B cell (primary cell): ENCODE measurements at regions not wholly inside any gene's neighbourhood (a gene's known extent, or its start where the extent isn't known, plus 50 kb on each side); places are given as distances from the start of the nearest gene placed in this dataset.
"Not testable (repeated sequence)": the region's sequence is repeated elsewhere in the genome, so short reads cannot be mapped to it uniquely, and the experiment has no call there.

Experiments used
- ATAC-seq: fragments of 200-7000 bp; cut with Tn5 transposase; one replicate; pipeline ENCODE4 v1.10.0; 2021; ENCODE audit warnings: low read depth, mild to moderate bottlenecking, moderate number of reproducible peaks, moderate library complexity
- CTCF ChIA-PET: fragments of 350-600 bp; sonication (Branson Sonifier 250); formaldehyde crosslinking; loops from one replicate; lab custom pipeline; 2021; ENCODE audit warnings: antibody characterized with exemption, inconsistent platforms; lab: Charles Lee
- POLR2A ChIA-PET: fragments of 350-600 bp; sonication (Branson Sonifier 250); formaldehyde crosslinking; loops from one replicate; lab custom pipeline; 2021; ENCODE audit warnings: antibody characterized with exemption; lab: Charles Lee
- DNase-seq: peaks from one replicate; pipeline ENCODE4 v3.0.0; 2013
- H2AFZ ChIP-seq: 2 replicates; pipeline ENCODE4 v1.6.1; 2012; ENCODE audit warnings: mild to moderate bottlenecking, low read depth, low read length; ENCODE audit not compliant: insufficient read depth, poor library complexity, severe bottlenecking
- H3K27ac ChIP-seq, 2 donors: 1 replicate in 1 of 2; 2 replicates in 1 of 2; pipeline ENCODE4 v1.5.1; 2012 to 2013; ENCODE audit warnings: low read length in 2 of 2, mild to moderate bottlenecking in 2 of 2, moderate library complexity in 1 of 2
- H3K27me3 ChIP-seq, 4 experiments: fragments of 200-600 bp in 1 of 4; sonication (generic) in 1 of 4; replicated peaks in 1 of 4; 1 replicate in 2 of 4; 2 replicates in 2 of 4; pipeline versions ENCODE4 v1.6.1 to v1.7.0; 2013 to 2016; ENCODE audit warnings: low read length in 3 of 4, mild to moderate bottlenecking in 2 of 4, mixed read lengths in 1 of 4, moderate library complexity in 1 of 4; ENCODE audit not compliant: insufficient read depth in 4 of 4, control insufficient read depth in 3 of 4; ENCODE audit errors: control extremely low read depth in 1 of 4
- H3K36me3 ChIP-seq, 2 experiments: replicated peaks in 1 of 2; 1 replicate in 1 of 2; 2 replicates in 1 of 2; pipeline versions ENCODE4 v1.6.1 to v1.7.1; 2013; ENCODE audit warnings: low read length in 1 of 2; ENCODE audit not compliant: insufficient read depth in 2 of 2, control insufficient read depth in 1 of 2; ENCODE audit errors: control extremely low read depth in 1 of 2, extremely low read depth in 1 of 2
- H3K4me1 ChIP-seq, 2 donors: fragments of 200-600 bp in 1 of 2; sonication (generic) in 1 of 2; 1 replicate in 1 of 2; 2 replicates in 1 of 2; pipeline versions ENCODE4 v1.5.1 to v1.6.1; 2013 to 2017; ENCODE audit warnings: low read length in 2 of 2; ENCODE audit not compliant: control insufficient read depth in 2 of 2, insufficient read depth in 2 of 2
- H3K4me2 ChIP-seq: replicated peaks from 2 replicates; pipeline ENCODE3; 2012; ENCODE audit warnings: mild to moderate bottlenecking, low read depth, low read length; ENCODE audit not compliant: poor library complexity, severe bottlenecking
- H3K4me3 ChIP-seq, 5 experiments: fragments of 200-600 bp in 1 of 5; sonication (generic) in 1 of 5; 1 replicate in 3 of 5; 2 replicates in 2 of 5; pipeline versions ENCODE4 v1.5.1 to v1.7.0; 2011 to 2016; ENCODE audit warnings: low read length in 4 of 5, mild to moderate bottlenecking in 4 of 5, low read depth in 2 of 5, control low read depth in 1 of 5, moderate library complexity in 1 of 5; ENCODE audit not compliant: insufficient read depth in 1 of 5; ENCODE audit errors: control extremely low read depth in 1 of 5, extremely low read depth in 1 of 5
- H3K79me2 ChIP-seq: fragments of 200-600 bp; sonication (generic); one replicate; pipeline ENCODE4 v1.6.0; 2016; ENCODE audit warnings: low read length; ENCODE audit not compliant: control insufficient read depth, insufficient read depth
- H3K9ac ChIP-seq: fragments of 200-600 bp; sonication (generic); 2 replicates; pipeline ENCODE4 v1.6.1; 2017; ENCODE audit warnings: mild to moderate bottlenecking, low read length, moderate library complexity
- H3K9me3 ChIP-seq, 3 donors: one replicate each; pipeline versions ENCODE4 v1.6.1 to v1.7.1; 2013; ENCODE audit warnings: low read length in 2 of 3; ENCODE audit not compliant: control insufficient read depth in 2 of 3, insufficient read depth in 1 of 3; ENCODE audit errors: control extremely low read depth in 1 of 3
- H4K20me1 ChIP-seq: 2 replicates; pipeline ENCODE4 v1.6.0; 2012; ENCODE audit warnings: mild to moderate bottlenecking, low read length; ENCODE audit not compliant: insufficient read depth, control insufficient read depth, poor library complexity, severe bottlenecking
- H3K27ac Mint-ChIP-seq: one replicate; pipeline ENCODE4 v1.8.0; 2021; ENCODE audit warnings: mixed read lengths
- H3K27me3 Mint-ChIP-seq: one replicate; pipeline ENCODE4 v1.8.0; 2021; ENCODE audit warnings: mixed read lengths
- H3K4me1 Mint-ChIP-seq: one replicate; pipeline ENCODE4 v1.8.0; 2021; ENCODE audit warnings: mixed read lengths
- H3K4me3 Mint-ChIP-seq: one replicate; pipeline ENCODE4 v1.8.0; 2021; ENCODE audit warnings: mixed read lengths
- H3K9me3 Mint-ChIP-seq: one replicate; pipeline ENCODE4 v1.8.0; 2022; ENCODE audit warnings: mixed read lengths; ENCODE audit not compliant: insufficient read depth
- EZH2 ChIP-seq: IDR thresholded peaks from 2 replicates; pipeline ENCODE4 v1.6.1; 2012; ENCODE audit warnings: borderline replicate concordance, low read depth, mild to moderate bottlenecking, moderate library complexity, low read length; ENCODE audit not compliant: insufficient read depth, poor library complexity, severe bottlenecking
- WGBS: methylation state at CpG from one replicate; pipeline ENCODE4 v1.1.5; 2013; ENCODE audit warnings: missing lambda C conversion rate; ENCODE audit not compliant: insufficient coverage; 5-methylcytosine and 5-hydroxymethylcytosine counted together
- intact Hi-C: fragments of 100-400 bp; cut with micrococcal nuclease; formaldehyde crosslinking; loops from one replicate; pipeline ENCODE4 v1.10.0; 2022
- TF ChIP-seq, protein P1 (sequence below): fragments of 200-600 bp; IDR thresholded peaks from one replicate; pipeline ENCODE4 v1.8.0; 2022; ENCODE audit warnings: antibody characterized with exemption, mild to moderate bottlenecking

DNA sequence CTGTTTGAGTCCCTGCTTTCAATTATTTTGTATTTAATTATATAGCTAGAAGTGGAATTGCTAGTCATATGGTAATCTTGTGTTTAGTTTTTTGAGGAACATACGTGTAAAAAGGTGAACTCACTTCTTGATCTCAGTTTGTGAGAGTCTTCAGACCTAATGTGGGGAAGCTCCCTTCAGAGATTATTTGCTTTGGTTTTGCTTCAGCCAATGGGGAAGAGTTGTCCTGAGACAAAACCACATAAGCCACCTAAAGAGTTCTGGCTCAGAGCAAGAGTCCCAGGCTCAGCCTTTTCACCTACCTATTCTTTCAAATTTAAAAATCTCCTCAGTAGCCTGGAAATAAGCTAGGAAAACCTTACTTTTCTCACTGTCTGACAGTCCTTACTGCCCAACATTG is 138.4 kb downstream of the UCK2 start:
- no peaks in the 10 kb centered on the region for H3K79me2 ChIP-seq
- POLR2A ChIA-PET = no interaction called here
- intact Hi-C loops = no loop called here
- no peak overlapping the region for H3K9ac ChIP-seq
- peaks cover 11% of the 10 kb centered on the region for H3K27me3 Mint-ChIP-seq
- no peak overlapping the region for H3K4me3 ChIP-seq
- TF ChIP-seq, protein P1, sequence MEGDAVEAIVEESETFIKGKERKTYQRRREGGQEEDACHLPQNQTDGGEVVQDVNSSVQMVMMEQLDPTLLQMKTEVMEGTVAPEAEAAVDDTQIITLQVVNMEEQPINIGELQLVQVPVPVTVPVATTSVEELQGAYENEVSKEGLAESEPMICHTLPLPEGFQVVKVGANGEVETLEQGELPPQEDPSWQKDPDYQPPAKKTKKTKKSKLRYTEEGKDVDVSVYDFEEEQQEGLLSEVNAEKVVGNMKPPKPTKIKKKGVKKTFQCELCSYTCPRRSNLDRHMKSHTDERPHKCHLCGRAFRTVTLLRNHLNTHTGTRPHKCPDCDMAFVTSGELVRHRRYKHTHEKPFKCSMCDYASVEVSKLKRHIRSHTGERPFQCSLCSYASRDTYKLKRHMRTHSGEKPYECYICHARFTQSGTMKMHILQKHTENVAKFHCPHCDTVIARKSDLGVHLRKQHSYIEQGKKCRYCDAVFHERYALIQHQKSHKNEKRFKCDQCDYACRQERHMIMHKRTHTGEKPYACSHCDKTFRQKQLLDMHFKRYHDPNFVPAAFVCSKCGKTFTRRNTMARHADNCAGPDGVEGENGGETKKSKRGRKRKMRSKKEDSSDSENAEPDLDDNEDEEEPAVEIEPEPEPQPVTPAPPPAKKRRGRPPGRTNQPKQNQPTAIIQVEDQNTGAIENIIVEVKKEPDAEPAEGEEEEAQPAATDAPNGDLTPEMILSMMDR = no peak
- TF ChIP-seq EZH2 = no peak
- no peak overlapping the region for H3K4me2 ChIP-seq
- no peaks in the 10 kb centered on the region for H3K9me3 ChIP-seq
- H3K4me1 Mint-ChIP-seq = no peaks in the 10 kb centered on the region
- H3K27ac ChIP-seq = no peak overlapping the region
- H3K9me3 Mint-ChIP-seq = peaks cover 4% of the 10 kb centered on the region
- H3K36me3 ChIP-seq = no peaks in the 10 kb centered on the region
- WGBS = 80% methylated on average over 1 of the region's 1 CpG
- no peak overlapping the region for H2AFZ ChIP-seq
- H3K4me3 Mint-ChIP-seq = no peak overlapping the region
- no peaks in the 10 kb centered on the region for H3K4me1 ChIP-seq
- no peaks in the 10 kb centered on the region for H4K20me1 ChIP-seq
- no peak overlapping the region for H3K27ac Mint-ChIP-seq
- CTCF ChIA-PET = no interaction called here
- DNase-seq = no peak
- ATAC-seq = no peak
- no peaks in the 10 kb centered on the region for H3K27me3 ChIP-seq

DNA sequence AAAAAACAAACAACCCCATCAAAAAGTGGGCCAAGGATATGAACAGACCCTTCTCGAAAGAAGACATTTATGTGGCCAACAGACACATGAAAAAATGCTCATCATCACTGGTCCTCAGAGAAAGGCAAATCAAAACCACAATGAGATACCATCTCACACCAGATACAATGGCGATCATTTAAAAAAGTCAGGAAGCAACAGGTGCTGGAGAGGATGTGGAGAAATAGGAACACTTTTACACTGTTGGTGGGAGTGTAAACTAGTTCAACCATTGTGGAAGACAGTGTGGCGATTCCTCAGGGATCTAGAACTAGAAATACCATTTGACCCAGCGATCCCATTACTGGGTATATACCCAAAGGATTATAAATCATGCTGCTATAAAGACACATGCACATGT is 142.0 kb downstream of the UCK2 start:
- H3K4me1 Mint-ChIP-seq, intact Hi-C loops, H3K36me3 ChIP-seq, H3K4me3 ChIP-seq, H3K27ac Mint-ChIP-seq, H3K27ac ChIP-seq, DNase-seq, H4K20me1 ChIP-seq, H3K9me3 ChIP-seq, H3K9ac ChIP-seq, H3K79me2 ChIP-seq, ATAC-seq, CTCF ChIA-PET, H3K4me3 Mint-ChIP-seq, H2AFZ ChIP-seq, H3K27me3 ChIP-seq, H3K4me2 ChIP-seq, POLR2A ChIA-PET, H3K4me1 ChIP-seq, H3K9me3 Mint-ChIP-seq: not testable (repeated sequence)
- no CpG with 5 or more reads among the region's 4 CpGs for WGBS
- peaks cover 11% of the 10 kb centered on the region for H3K27me3 Mint-ChIP-seq
